HL-60/S4 treated with retinoic acid at 250 ng/mL for 4 days and 3 days (cell line): ENCODE measurements at regions not wholly inside any gene's neighbourhood (a gene's known extent, or its start where the extent isn't known, plus 50 kb on each side); places are given as distances from the start of the nearest gene placed in this dataset.
"Not testable (repeated sequence)": the region's sequence is repeated elsewhere in the genome, so short reads cannot be mapped to it uniquely, and the experiment has no call there.

Experiments used
- in situ Hi-C: fragments of 300-500 bp; cut with MboI; formaldehyde crosslinking; loops from 2 replicates; pipeline ENCODE4 v1.7.0; 2022; ENCODE audit warnings: low sequenced_read_pairs

- in situ Hi-C loops = no loop called here
These were observed 132.9 kb downstream of the LIG4 start for GRCh38 chr13:108082481-108082880.

GRCh38 chr13:108077284-108077683 lies 138.1 kb downstream of the LIG4 start:
- in situ Hi-C loops = no loop called here

- in situ Hi-C loops = not testable (repeated sequence)
These were observed 140.9 kb downstream of the LIG4 start for GRCh38 chr13:108074429-108074828.

GRCh38 chr13:108070925-108071324 lies 144.4 kb downstream of the LIG4 start:
- in situ Hi-C loops = no loop called here

GRCh38 chr13:108070491-108070890 lies 144.8 kb downstream of the LIG4 start:
- in situ Hi-C loops = no loop called here

GRCh38 chr13:108069521-108070210 lies 145.7 kb downstream of the LIG4 start:
- in situ Hi-C loops = no loop called here

- in situ Hi-C loops = not testable (repeated sequence)
These were observed 151.0 kb downstream of the LIG4 start for GRCh38 chr13:108064372-108064771.

GRCh38 chr13:108060111-108060510 lies 155.2 kb downstream of the LIG4 start:
- in situ Hi-C loops = no loop called here

GRCh38 chr13:108056278-108056677 lies 159.1 kb downstream of the LIG4 start:
- in situ Hi-C loops = no loop called here

- in situ Hi-C loops = no loop called here
These were observed 166.1 kb downstream of the LIG4 start for GRCh38 chr13:108049211-108049610.

GRCh38 chr13:108044954-108045353 lies 170.4 kb downstream of the LIG4 start:
- in situ Hi-C loops = no loop called here

GRCh38 chr13:108042866-108043265 lies 172.5 kb downstream of the LIG4 start:
- in situ Hi-C loops = not testable (repeated sequence)

- in situ Hi-C loops = no loop called here
These were observed 178.0 kb downstream of the LIG4 start for GRCh38 chr13:108037348-108037747.

GRCh38 chr13:108036411-108036932 lies 178.9 kb downstream of the LIG4 start:
- in situ Hi-C loops = no loop called here

- in situ Hi-C loops = no loop called here
These were observed 180.4 kb downstream of the LIG4 start for GRCh38 chr13:108034909-108035410.

GRCh38 chr13:108033800-108034707 lies 181.3 kb downstream of the LIG4 start:
- in situ Hi-C loops = no loop called here

GRCh38 chr13:108031865-108032264 lies 183.5 kb downstream of the LIG4 start:
- in situ Hi-C loops = no loop called here

- in situ Hi-C loops = no loop called here
These were observed 184.6 kb downstream of the LIG4 start for GRCh38 chr13:108030769-108031168.

- in situ Hi-C loops = no loop called here
These were observed 188.5 kb downstream of the LIG4 start for GRCh38 chr13:108026680-108027410.

- in situ Hi-C loops = no loop called here
These were observed 195.3 kb downstream of the LIG4 start for GRCh38 chr13:108020027-108020426.

GRCh38 chr13:108018371-108018870 lies 196.9 kb downstream of the LIG4 start:
- in situ Hi-C loops = no loop called here
